GM18868 (cell line): ENCODE measurements at regions not wholly inside any gene's neighbourhood (a gene's known extent, or its start where the extent isn't known, plus 50 kb on each side); places are given as distances from the start of the nearest gene placed in this dataset.

ENCODE experiments used
- ATAC-seq: cut with Tn5 transposase; IDR thresholded peaks from one replicate; pipeline ENCODE4 v1.9.1; 2021; ENCODE audit warnings: mild to moderate bottlenecking, moderate library complexity; ENCODE audit not compliant: unreplicated experiment

- ATAC-seq = no peak
Measured at GRCh38 chr4:11900359-11900758, 471.7 kb upstream of the HS3ST1 start.

DNA sequence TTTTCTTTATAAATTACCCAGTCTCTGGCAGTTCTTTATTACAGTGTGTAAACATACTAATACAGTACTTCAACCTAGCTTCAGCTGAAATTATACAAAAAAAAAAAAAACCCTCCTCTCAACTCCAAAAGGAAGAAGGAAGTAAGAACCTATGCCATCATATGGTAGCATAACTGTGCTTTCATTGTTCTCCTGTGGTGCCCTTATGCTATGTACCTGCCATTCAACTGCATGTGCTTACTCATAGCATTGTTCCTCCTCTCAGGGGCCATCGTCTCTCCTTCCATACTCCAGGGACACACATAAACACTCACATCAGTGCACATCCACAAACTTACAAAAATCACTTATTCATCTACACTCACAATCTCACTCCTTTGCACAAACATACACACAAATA is 470.1 kb upstream of the HS3ST1 start:
- no peak for ATAC-seq

DNA sequence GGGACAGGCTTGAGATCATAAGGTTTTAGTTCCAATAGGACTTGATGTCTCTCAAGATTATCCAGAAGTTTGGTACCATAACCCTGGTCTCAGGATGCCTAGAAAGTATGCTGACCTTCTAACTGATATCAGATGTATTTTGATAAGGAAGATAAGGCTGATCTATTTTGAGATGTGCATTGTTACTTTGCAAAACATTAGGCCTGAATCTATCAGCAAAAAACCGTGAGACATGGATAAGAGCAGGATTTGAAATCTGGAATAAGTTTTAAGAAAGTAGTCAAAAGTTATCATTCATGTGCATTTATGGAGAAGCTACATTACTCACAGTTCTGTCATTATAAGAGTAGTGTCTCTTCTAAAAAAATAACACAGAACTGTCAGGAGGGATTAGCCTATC is 467.1 kb upstream of the HS3ST1 start:
- no peak for ATAC-seq

DNA sequence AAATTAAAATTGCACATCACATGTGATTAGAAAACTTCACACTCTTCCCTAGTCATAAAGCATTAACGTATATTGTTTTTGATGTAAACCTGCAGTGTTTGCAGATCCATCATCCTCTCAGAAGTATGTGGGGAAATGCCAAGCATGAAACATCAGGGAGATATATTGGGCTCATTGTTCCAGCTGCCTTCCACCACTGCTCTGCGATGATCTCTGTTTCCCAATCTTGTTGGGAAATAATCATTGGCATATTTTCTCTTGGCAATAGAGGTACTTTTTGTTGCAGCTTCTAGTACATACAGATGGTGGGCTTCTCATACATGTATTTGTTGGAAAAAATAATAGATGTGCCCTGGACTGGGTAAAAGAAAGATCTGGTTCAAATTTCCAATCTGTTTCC is 466.3 kb upstream of the HS3ST1 start:
- no peak for ATAC-seq

GRCh38 chr4:11894221-11894620 is 465.5 kb upstream of the HS3ST1 start:
- no peak for ATAC-seq

DNA sequence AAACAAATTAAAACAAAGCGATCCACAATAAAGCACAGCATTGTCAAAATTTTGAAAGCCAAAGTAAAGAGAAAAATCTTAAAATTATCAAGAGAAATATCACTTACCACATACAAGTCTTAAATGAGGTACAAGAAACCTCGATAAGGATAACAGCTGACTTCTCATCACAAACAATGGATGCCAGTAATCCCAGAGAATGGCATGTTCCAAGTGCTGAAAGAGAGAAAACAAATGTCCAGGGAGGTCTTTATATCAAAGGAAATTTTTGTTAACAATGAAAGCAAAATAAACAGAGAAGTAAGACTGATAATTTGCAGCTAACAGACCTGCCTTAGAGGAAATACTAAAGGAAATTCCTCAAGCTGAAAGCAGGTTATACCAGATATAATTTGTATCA is 460.4 kb upstream of the HS3ST1 start:
- ATAC-seq = no peak

- ATAC-seq = no peak
Measured at GRCh38 chr4:11881947-11882346, 453.3 kb upstream of the HS3ST1 start.

- ATAC-seq = no peak
Measured at GRCh38 chr4:11881364-11881763, 452.7 kb upstream of the HS3ST1 start.

- ATAC-seq = no peak
Measured at GRCh38 chr4:11878241-11878640, 449.5 kb upstream of the HS3ST1 start.

GRCh38 chr4:11876104-11876503 is 447.4 kb upstream of the HS3ST1 start:
- no peak for ATAC-seq

- ATAC-seq = no peak
Measured at GRCh38 chr4:11869191-11869870, 440.6 kb upstream of the HS3ST1 start.

DNA sequence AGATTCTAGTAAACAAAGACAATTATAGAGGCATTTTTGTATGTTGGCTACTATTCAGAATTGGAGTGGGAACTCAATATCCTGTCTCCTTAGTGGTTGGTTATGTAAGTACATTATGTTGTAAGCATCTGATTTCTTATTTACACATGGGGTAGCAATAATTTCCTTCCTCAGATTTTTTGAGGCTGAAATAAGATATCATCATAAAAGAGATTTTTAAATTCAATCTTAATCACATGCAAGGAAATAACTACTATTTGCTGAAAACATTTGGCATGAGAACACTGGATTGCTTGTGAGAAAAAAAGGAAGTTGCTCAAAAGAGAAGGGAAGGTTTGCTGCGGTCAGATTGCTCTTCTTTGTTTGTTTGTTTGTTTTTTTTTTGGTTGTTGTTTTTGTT is 437.7 kb upstream of the HS3ST1 start:
- no peak for ATAC-seq

DNA sequence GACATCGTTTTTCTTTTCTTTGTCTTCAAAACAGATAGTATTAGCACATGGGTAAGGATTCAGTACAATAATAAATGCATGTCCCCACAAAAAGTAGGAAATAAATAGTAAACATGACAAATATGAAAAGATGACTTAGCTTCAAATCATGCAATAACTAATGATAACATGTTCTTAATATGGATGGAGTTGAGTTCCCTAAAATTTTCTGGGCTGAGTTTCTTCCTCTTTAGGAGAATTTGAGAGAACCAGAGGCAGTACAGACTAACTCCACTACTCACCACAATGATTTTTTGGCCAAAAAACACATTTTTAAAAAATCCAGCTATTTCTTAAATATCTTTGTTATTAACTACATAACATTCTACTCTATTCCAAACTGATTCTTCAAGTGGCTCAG is 432.3 kb upstream of the HS3ST1 start:
- ATAC-seq = no peak

- no peak for ATAC-seq
Measured at GRCh38 chr4:11857881-11858280, 429.2 kb upstream of the HS3ST1 start.

- no peak for ATAC-seq
Measured at GRCh38 chr4:11847167-11847566, 418.5 kb upstream of the HS3ST1 start.

DNA sequence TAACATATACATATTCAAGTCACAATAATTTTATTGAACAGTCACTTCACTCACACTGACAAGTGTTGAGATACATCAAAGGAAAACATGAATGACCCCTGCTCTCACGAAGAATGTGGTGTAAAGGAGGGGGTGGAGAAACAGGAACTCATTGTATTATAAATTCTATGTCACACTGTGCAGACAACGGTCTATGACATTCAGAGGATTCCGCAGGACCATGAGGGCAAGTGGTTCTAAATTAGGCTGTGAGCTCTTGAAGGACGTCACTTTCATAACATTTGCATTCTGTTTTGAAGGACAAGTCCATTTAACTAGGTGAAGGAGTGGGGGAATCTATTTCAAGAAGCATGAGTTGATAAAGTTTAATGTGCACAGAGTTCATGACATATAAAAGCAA is 415.2 kb upstream of the HS3ST1 start:
- ATAC-seq = no peak

GRCh38 chr4:11843340-11843739 is 414.6 kb upstream of the HS3ST1 start:
- no peak for ATAC-seq

DNA sequence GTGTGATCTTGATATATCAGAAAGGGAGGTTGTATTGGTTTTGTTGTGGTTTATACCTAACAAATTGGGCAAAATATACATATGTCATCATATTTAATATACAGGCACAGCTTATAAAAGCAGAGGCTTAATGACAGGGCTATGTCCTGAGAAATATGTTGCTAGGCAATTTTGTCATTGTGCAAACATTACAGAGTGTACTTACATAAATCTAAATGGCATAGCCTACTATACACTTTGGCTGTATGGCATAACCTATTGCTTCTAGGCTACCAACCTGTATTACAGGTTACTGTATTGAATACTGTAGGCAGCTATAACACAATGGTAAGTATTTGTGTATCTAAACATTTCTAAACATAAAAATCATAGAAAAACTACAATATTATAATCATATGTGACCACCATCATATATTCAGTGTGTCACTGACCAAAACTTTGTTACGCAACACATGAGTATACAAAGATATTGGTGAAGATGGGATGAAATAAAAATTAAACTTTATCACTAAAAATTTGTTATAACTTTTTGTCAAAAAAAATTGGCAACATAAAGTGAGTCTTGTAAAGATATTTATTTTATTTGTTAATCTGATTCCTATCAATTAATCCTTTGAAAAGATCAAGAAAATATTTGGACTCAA is 414.0 kb upstream of the HS3ST1 start:
- ATAC-seq = no peak

GRCh38 chr4:11839889-11840288 is 411.2 kb upstream of the HS3ST1 start:
- ATAC-seq = no peak

DNA sequence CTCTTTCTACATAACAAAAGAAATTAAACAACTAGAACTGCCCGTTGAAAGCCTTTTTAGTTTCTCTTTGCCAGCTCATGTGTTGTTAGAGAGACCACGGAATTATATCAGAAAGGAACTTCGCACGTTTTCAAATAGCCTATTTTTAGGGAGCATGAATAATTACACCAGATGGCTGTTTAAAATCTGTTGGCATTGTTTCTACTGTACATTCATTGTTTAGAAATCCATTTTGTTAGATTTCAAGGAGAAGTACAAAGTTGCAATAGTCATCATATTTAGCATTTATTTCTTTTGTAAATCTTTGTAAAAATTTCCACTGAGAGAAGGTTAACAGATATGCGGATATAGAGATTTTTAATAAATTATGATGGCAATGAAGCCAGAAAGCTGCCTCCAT is 403.0 kb upstream of the HS3ST1 start:
- no peak for ATAC-seq

DNA sequence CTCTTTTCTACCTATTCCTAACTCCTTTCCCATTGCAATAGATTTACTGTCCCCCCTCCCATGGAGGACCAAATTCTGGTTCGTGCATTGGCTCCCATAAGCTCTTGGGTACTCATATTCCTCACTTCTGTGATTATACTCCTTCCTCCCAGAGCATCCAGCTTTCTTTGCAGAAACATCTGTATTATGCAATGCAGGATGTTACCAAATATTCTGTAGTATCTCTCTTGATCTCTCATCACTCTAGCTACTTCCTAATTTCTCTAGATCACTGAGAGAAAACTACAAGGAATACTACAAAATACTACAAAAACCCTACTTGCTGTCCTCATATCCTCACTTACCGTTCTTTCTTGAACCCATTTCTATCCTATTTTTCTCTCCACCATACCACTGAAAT is 395.9 kb upstream of the HS3ST1 start:
- no peak for ATAC-seq

GRCh38 chr4:11821772-11822430 is 393.2 kb upstream of the HS3ST1 start:
- no peak for ATAC-seq
